ENCODE measurements at regions not wholly inside any gene's neighbourhood (a gene's known extent, or its start where the extent isn't known, plus 50 kb on each side); places are given as distances from the start of the nearest gene placed in this dataset.

DNA sequence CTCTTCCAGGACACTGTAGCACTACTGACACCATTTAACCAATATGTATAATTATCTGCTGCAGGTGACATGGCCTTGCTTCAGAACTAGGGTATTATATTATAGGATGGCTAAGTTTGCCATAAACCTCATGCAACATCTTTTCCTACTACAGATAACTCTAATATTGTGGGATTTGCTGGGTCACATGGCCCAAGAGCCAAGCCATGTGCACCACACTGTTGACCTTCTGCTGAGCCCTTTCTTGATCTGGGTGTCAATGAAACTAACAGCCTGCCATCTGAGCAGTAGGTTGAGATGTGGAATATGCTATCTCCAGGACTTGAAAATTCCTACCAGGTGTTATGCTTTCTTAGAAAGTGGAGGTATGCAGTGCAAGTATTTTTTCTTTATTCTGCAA lies 2291.1 kb downstream of the MRPL39 start:
- TF ChIP-seq, protein P1, sequence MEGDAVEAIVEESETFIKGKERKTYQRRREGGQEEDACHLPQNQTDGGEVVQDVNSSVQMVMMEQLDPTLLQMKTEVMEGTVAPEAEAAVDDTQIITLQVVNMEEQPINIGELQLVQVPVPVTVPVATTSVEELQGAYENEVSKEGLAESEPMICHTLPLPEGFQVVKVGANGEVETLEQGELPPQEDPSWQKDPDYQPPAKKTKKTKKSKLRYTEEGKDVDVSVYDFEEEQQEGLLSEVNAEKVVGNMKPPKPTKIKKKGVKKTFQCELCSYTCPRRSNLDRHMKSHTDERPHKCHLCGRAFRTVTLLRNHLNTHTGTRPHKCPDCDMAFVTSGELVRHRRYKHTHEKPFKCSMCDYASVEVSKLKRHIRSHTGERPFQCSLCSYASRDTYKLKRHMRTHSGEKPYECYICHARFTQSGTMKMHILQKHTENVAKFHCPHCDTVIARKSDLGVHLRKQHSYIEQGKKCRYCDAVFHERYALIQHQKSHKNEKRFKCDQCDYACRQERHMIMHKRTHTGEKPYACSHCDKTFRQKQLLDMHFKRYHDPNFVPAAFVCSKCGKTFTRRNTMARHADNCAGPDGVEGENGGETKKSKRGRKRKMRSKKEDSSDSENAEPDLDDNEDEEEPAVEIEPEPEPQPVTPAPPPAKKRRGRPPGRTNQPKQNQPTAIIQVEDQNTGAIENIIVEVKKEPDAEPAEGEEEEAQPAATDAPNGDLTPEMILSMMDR (IDR thresholded peaks at IDR 0.05; ENCODE audit: unreplicated experiment), result no peak
- no peak overlapping the region for H3K4me3 Mint-ChIP-seq
- H3K9me3 Mint-ChIP-seq, result no peaks in the 10 kb centered on the region
- H3K27me3 Mint-ChIP-seq (ENCODE audit: low read depth), result no peaks in the 10 kb centered on the region
- H3K27ac Mint-ChIP-seq, result no peak overlapping the region
- no peak for DNase-seq (ENCODE audit: low spot score in 2 of 2, unreplicated experiment in 2 of 2)
- no peaks in the 10 kb centered on the region for H3K36me3 Mint-ChIP-seq
- no peaks in the 10 kb centered on the region for H3K4me1 Mint-ChIP-seq

DNA sequence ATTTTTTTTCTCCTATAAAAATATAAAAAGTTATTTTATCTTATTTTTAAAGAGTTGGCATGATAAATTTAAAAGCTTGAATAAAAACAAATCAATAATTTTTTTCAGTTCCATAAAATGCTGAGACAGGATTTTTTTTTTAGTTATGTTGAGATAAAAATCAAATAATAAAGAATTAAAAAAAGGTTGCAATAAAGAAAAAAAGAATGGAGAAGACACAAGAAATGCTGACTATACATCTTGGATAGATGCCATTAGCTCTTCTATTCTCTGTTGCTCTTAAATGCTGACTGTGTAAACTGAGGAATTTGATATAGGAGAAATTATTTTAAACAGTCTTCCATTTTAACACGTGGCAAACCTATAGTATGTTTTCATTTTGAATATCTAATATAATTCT lies 2298.5 kb downstream of the MRPL39 start:
- Mint-ChIP-seq H3K4me1 (no peaks in the 10 kb centered on the region), H3K27ac (no peak overlapping the region), H3K36me3 (no peaks in the 10 kb centered on the region), H3K4me3 (no peak overlapping the region), H3K27me3 (ENCODE audit: low read depth) (peaks cover 2% of the 10 kb centered on the region), H3K9me3 (no peaks in the 10 kb centered on the region)
- no peak for DNase-seq (ENCODE audit: low spot score in 2 of 2, unreplicated experiment in 2 of 2)
- TF ChIP-seq, protein P1 (IDR thresholded peaks at IDR 0.05; ENCODE audit: unreplicated experiment), result no peak

DNA sequence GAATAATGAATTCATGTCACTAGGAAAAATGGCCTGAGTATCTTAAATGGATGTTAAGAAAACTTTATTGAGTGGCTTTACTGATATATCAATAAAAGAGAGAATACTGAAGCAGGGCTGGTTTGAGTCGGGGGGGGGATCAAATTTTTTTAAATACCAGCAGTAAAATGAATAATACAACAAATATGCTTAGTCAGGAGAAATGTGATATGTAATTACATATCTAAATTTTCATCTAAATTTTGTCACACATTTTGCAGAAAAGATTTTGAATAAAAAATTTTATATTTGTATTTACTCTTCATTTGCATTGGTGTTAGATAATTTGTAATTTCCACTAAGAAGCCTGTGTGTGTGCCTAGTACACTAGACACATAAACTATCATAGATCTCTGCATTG lies 2300.2 kb downstream of the MRPL39 start:
- no peaks in the 10 kb centered on the region for H3K36me3 Mint-ChIP-seq
- no peak overlapping the region for H3K27ac Mint-ChIP-seq
- no peaks in the 10 kb centered on the region for H3K4me1 Mint-ChIP-seq
- H3K4me3 Mint-ChIP-seq, result no peak overlapping the region
- TF ChIP-seq, protein P1 (IDR thresholded peaks at IDR 0.05; ENCODE audit: unreplicated experiment), result no peak
- H3K27me3 Mint-ChIP-seq (ENCODE audit: low read depth), result peaks cover 2% of the 10 kb centered on the region
- DNase-seq (ENCODE audit: low spot score in 2 of 2, unreplicated experiment in 2 of 2), result no peak
- H3K9me3 Mint-ChIP-seq, result peaks cover 4% of the 10 kb centered on the region

DNA sequence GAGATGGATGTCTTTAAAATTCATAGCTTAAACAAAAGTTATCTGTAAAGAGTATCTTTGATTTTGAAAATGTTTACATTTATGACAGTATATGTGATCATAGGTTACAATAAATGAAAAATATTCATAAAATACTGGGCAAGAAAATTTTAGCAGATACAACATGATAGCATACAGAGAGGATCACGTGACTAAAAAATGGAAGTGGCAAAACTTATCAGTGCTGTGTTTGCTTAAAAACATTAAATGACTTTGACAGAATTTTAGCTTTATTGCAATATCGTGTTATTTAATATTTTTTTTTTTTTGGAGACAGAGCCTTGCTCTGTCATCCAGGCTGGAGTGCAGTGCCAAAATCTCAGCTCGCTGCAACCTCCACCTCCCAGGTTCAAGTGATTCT lies 2294.1 kb downstream of the NCAM2 start:
- H3K4me1 Mint-ChIP-seq, result no peaks in the 10 kb centered on the region
- H3K27me3 Mint-ChIP-seq (ENCODE audit: low read depth), result no peaks in the 10 kb centered on the region
- no peak for DNase-seq (ENCODE audit: low spot score in 2 of 2, unreplicated experiment in 2 of 2)
- H3K27ac Mint-ChIP-seq, result no peak overlapping the region
- H3K36me3 Mint-ChIP-seq, result no peaks in the 10 kb centered on the region
- peaks cover 27% of the 10 kb centered on the region for H3K9me3 Mint-ChIP-seq
- no peak overlapping the region for H3K4me3 Mint-ChIP-seq
- TF ChIP-seq, protein P1 (IDR thresholded peaks at IDR 0.05; ENCODE audit: unreplicated experiment), result no peak

DNA sequence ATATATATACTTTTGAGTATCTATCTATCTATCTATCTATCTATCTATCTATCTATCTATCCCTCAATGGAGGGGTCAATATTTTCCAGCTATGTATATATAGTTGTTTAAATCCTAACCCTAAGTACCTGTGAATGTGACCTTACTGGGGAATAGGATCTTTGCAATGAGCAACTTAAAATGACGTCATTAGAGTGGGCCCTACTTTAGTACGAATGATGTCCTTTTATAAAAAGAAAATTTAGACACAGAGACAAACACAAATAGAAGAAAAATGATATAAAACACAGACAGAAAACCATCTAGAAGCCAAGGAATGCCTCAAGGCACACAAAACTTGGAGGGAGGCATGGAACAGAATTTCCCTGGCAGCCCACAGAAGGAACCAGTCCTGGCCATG lies 2283.7 kb downstream of the NCAM2 start:
- H3K36me3 Mint-ChIP-seq, result no peaks in the 10 kb centered on the region
- H3K4me3 Mint-ChIP-seq, result no peak overlapping the region
- no peaks in the 10 kb centered on the region for H3K4me1 Mint-ChIP-seq
- TF ChIP-seq, protein P1 (IDR thresholded peaks at IDR 0.05; ENCODE audit: unreplicated experiment), result no peak
- H3K27me3 Mint-ChIP-seq (ENCODE audit: low read depth), result no peaks in the 10 kb centered on the region
- DNase-seq (ENCODE audit: low spot score in 2 of 2, unreplicated experiment in 2 of 2), result no peak
- H3K27ac Mint-ChIP-seq, result no peak overlapping the region
- H3K9me3 Mint-ChIP-seq, result peaks cover 7% of the 10 kb centered on the region

DNA sequence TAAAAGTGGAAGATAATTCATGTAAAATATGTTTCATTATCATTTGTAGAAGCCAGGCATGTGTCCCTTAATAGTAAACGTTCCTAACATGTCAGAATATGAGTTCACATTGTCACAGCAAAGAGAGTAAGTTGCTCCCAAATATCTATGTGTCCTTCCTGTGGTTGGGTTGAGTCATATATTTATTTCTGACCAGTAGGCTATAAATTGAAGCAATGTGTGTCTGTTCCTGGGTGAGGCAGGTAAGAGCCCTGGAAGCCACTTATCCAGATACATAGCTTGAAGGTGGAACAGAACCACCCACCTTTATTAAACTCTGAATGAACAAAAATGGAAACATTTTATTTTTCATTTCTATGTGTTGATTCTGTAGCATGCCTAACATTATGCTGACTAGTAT lies 2251.6 kb downstream of the NCAM2 start:
- Mint-ChIP-seq H3K36me3 (no peaks in the 10 kb centered on the region), H3K27ac (no peak overlapping the region), H3K9me3 (no peaks in the 10 kb centered on the region), H3K4me1 (peaks cover 11% of the 10 kb centered on the region), H3K4me3 (no peak overlapping the region), H3K27me3 (ENCODE audit: low read depth) (no peaks in the 10 kb centered on the region)
- TF ChIP-seq, protein P1 (IDR thresholded peaks at IDR 0.05; ENCODE audit: unreplicated experiment), result no peak
- no peak for DNase-seq (ENCODE audit: low spot score in 2 of 2, unreplicated experiment in 2 of 2)

Data from mesothelial cell of epicardium (in vitro differentiated cells).